GM12878 (cell line): ENCODE measurements at regions not wholly inside any gene's neighbourhood (a gene's known extent, or its start where the extent isn't known, plus 50 kb on each side); places are given as distances from the start of the nearest gene placed in this dataset.

ENCODE experiments used
- ATAC-seq: fragments of 200-7000 bp; cut with Tn5 transposase; 3 replicates; pipeline ENCODE4 v1.9.1; 2020; ENCODE audit warnings: mild to moderate bottlenecking, moderate library complexity
- BruUV-seq: library from RNA; stranded (reverse); fragments of 400-500 nt; replicated peaks from 2 replicates; lab custom pipeline; 2021; lab: Mats Ljungman, UMichigan
- CTCF ChIA-PET: fragments of 300-600 bp; sonication (Branson Sonifier 250); formaldehyde crosslinking; extraction: SDS; loops from one replicate; lab custom pipeline; 2021; ENCODE audit warnings: inconsistent platforms; lab: Yijun Ruan, JAX
- POLR2A ChIA-PET: fragments of 350-600 bp; formaldehyde crosslinking; extraction: SDS; loops from one replicate; lab custom pipeline; 2021; ENCODE audit warnings: inconsistent platforms; lab: Charles Lee
- RAD21 ChIA-PET: fragments of 300-600 bp; sonication (Branson Sonifier 250); formaldehyde crosslinking; loops from one replicate; lab custom pipeline; 2023; ENCODE audit warnings: antibody characterized with exemption; ENCODE audit not compliant: unreplicated experiment; lab: Charles Lee
- SMC1A ChIA-PET: fragments of 300-600 bp; sonication (Branson Sonifier 250); formaldehyde crosslinking; loops from one replicate; lab custom pipeline; 2023; ENCODE audit not compliant: unreplicated experiment, uncharacterized antibody; lab: Charles Lee
- DNase-seq: peaks from one replicate; pipeline ENCODE4 v3.0.0-alpha.2; 2011; ENCODE audit warnings: low read depth, low spot score
- FAIRE-seq: peaks from 3 replicates; lab custom pipeline; 2011; peaks lifted over from hg19 to GRCh38; lab: Jason Lieb, UNC
- H2AFZ ChIP-seq: 2 replicates; pipeline ENCODE4 v1.6.0; 2011; ENCODE audit warnings: low read depth, low read length, control low read depth; ENCODE audit not compliant: control insufficient read depth
- H3K27ac ChIP-seq: 2 replicates; pipeline ENCODE4 v1.5.1; 2011; ENCODE audit warnings: control low read depth; ENCODE audit not compliant: control insufficient read depth, insufficient read depth
- H3K27me3 ChIP-seq, 2 experiments: replicated peaks in 1 of 2; 2 replicates each; pipeline versions ENCODE4 v1.6.0 to v1.6.1; 2011; ENCODE audit warnings: low read length in 1 of 2; ENCODE audit not compliant: control insufficient read depth in 2 of 2, insufficient read depth in 2 of 2
- H3K36me3 ChIP-seq, 2 experiments: 2 replicates each; pipeline ENCODE4 v1.5.1; 2011; ENCODE audit warnings: low read length in 1 of 2; ENCODE audit not compliant: control insufficient read depth in 2 of 2, insufficient read depth in 2 of 2
- H3K4me1 ChIP-seq: 2 replicates; pipeline ENCODE4 v1.6.1; 2011; ENCODE audit warnings: mild to moderate bottlenecking, low read length, moderate library complexity, mixed read lengths; ENCODE audit not compliant: control insufficient read depth, insufficient read depth
- H3K4me2 ChIP-seq: 2 replicates; pipeline ENCODE4 v1.6.0; 2011; ENCODE audit warnings: control low read depth; ENCODE audit not compliant: control insufficient read depth, insufficient read depth
- H3K4me3 ChIP-seq: fragments of 200-600 bp; sonication (generic); 2 replicates; pipeline ENCODE4 v1.5.1; 2016
- H3K79me2 ChIP-seq: 2 replicates; pipeline ENCODE4 v1.6.0; 2011; ENCODE audit warnings: low read length; ENCODE audit not compliant: control insufficient read depth, insufficient read depth
- H3K9ac ChIP-seq: 2 replicates; pipeline ENCODE4 v1.8.0; 2011; ENCODE audit warnings: low read length, control low read depth, mixed read lengths; ENCODE audit not compliant: control insufficient read depth, insufficient read depth
- H3K9me3 ChIP-seq: replicated peaks from 3 replicates; pipeline ENCODE4 v1.5.1; 2011; ENCODE audit warnings: mild to moderate bottlenecking, low read length; ENCODE audit not compliant: control insufficient read depth, insufficient read depth
- H4K20me1 ChIP-seq: 2 replicates; pipeline ENCODE4 v1.6.0; 2011; ENCODE audit not compliant: control insufficient read depth, insufficient read depth
- ASH2L ChIP-seq: fragments of 300-600, 200-600 bp; sonication (generic); IDR thresholded peaks from 2 replicates; pipeline ENCODE4 v1.6.1; 2017; ENCODE audit warnings: low read depth, mild to moderate bottlenecking, borderline replicate concordance
- BMI1 ChIP-seq: fragments of 450-650 bp; IDR thresholded peaks from 2 replicates; pipeline ENCODE4 v1.6.1; 2016; ENCODE audit warnings: mild to moderate bottlenecking, moderate library complexity, borderline replicate concordance
- BRCA1 ChIP-seq: IDR thresholded peaks from 2 replicates; pipeline ENCODE4 v1.6.1; 2011; ENCODE audit warnings: low read depth, low read length, improper control_type of control experiment
- GABPA ChIP-seq: IDR thresholded peaks from 2 replicates; pipeline ENCODE4 v1.6.1; 2014; ENCODE audit warnings: antibody characterized with exemption, low read depth, mild to moderate bottlenecking, inconsistent platforms
- KAT2A ChIP-seq: conservative IDR thresholded peaks from 2 replicates; pipeline ENCODE4 v1.6.1; 2011; ENCODE audit warnings: low read depth, low read length; ENCODE audit not compliant: control insufficient read depth
- KDM1A ChIP-seq: fragments of 200-600 bp; sonication (generic); IDR thresholded peaks from 2 replicates; pipeline ENCODE4 v1.6.1; 2016; ENCODE audit warnings: borderline replicate concordance
- NR2C1 ChIP-seq: fragments of 450-650 bp; IDR thresholded peaks from 2 replicates; pipeline ENCODE4 v1.6.1; 2017; ENCODE audit warnings: antibody characterized with exemption, mild to moderate bottlenecking, moderate library complexity
- PKNOX1 ChIP-seq: fragments of 450-650 bp; IDR thresholded peaks from 2 replicates; pipeline ENCODE4 v1.6.1; 2016; ENCODE audit warnings: mild to moderate bottlenecking
- SMAD5 ChIP-seq: IDR thresholded peaks from 2 replicates; pipeline ENCODE4 v1.6.1; 2016; ENCODE audit warnings: antibody characterized with exemption, low read depth
- STAT3 ChIP-seq: IDR thresholded peaks from 2 replicates; pipeline ENCODE4 v1.6.1; 2011; ENCODE audit warnings: low read depth, low read length, improper control_type of control experiment
- YBX1 ChIP-seq: fragments of 450-650 bp; IDR thresholded peaks from 2 replicates; pipeline ENCODE4 v1.6.1; 2016; ENCODE audit warnings: antibody characterized with exemption
- ZNF217 ChIP-seq: fragments of 450-650 bp; IDR thresholded peaks from 2 replicates; pipeline ENCODE4 v1.6.1; 2017; ENCODE audit warnings: antibody characterized with exemption, mild to moderate bottlenecking
- WGBS: methylation state at CpG from one replicate; pipeline ENCODE4 v1.1.6; 2016; ENCODE audit warnings: low lambda C conversion rate; ENCODE audit not compliant: insufficient replicate concordance, insufficient coverage; ENCODE audit errors: missing lambda C conversion rate; 5-methylcytosine and 5-hydroxymethylcytosine counted together
- in situ Hi-C: fragments of 300-500 bp; cut with MboI; formaldehyde crosslinking; loops from 9 replicates; pipeline ENCODE4 v1.14.3; 2018; ENCODE audit warnings: mixed read lengths
- intact Hi-C: fragments of 100-400 bp; cut with micrococcal nuclease; formaldehyde crosslinking; loops from one replicate; pipeline ENCODE4 v1.14.2; 2022; ENCODE audit not compliant: unreplicated experiment
- TF ChIP-seq, protein P1 (sequence below): fragments of 450-650 bp; conservative IDR thresholded peaks from 2 replicates; pipeline ENCODE4 v1.6.1; 2017; ENCODE audit warnings: mild to moderate bottlenecking, moderate library complexity

GRCh38 chr9:135402048-135402738 is 77.4 kb upstream of the PPP1R26 start (continued):
- TF ChIP-seq, protein P1, sequence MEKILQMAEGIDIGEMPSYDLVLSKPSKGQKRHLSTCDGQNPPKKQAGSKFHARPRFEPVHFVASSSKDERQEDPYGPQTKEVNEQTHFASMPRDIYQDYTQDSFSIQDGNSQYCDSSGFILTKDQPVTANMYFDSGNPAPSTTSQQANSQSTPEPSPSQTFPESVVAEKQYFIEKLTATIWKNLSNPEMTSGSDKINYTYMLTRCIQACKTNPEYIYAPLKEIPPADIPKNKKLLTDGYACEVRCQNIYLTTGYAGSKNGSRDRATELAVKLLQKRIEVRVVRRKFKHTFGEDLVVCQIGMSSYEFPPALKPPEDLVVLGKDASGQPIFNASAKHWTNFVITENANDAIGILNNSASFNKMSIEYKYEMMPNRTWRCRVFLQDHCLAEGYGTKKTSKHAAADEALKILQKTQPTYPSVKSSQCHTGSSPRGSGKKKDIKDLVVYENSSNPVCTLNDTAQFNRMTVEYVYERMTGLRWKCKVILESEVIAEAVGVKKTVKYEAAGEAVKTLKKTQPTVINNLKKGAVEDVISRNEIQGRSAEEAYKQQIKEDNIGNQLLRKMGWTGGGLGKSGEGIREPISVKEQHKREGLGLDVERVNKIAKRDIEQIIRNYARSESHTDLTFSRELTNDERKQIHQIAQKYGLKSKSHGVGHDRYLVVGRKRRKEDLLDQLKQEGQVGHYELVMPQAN, result no peak
- TF ChIP-seq KDM1A (no peak), STAT3 (no peak), NR2C1 (no peak), KAT2A (no peak), BRCA1 (no peak), YBX1 (no peak)

DNA sequence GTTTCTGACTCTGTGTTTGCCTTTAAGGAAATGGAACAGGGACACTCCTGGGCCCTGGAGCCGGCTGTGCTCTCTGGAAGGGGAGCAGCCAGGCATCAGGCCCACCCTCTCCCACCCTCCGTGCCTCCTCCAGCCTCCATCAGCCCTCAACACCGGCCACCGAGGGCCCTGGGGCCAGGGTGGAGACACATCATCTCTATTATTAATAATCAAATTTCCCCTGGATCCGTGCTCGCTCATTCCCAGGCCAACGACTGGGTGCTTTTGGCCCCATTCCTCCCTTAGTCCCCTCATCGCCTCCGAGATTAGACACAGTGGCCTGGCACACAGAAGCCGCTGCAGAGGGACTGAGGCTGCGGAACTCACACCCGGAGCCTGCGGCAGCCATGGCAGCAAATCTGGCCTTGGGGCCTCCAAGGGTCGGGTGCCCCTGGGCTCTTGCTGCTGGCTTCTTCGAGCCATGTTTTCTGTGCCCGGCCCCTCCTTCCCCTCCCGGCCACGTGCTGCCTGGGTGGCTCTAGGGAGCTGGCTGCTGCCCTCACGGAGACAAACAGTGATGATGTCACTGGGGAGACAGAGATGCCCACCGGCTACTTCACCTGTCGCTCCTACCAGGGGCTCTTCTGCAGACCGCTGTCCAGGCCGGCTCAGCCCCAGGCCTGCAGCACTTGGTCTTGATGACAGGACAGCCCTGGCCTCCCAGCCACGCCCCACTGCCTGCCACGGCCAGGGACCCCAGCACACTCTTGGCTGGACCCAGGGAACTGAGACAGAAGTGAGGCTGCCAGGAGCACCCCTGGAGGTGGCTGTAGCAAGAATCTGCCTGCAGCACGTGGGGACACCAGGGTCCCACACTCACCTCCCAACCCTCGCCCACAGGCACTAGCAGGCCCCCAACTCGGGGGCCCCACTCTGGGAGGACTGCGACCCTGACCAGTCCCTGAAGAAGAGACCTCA is 76.6 kb upstream of the PPP1R26 start:
- RAD21 ChIA-PET, result no interaction called here
- BruUV-seq, result no TSS peak
- H3K9me3 ChIP-seq, result no peaks in the 10 kb centered on the region
- H4K20me1 ChIP-seq, result no peaks in the 10 kb centered on the region
- H3K4me2 ChIP-seq, result no peak overlapping the region
- FAIRE-seq, result no peak
- no peaks in the 10 kb centered on the region for H3K36me3 ChIP-seq
- ATAC-seq, result no peak
- no peak overlapping the region for H3K27ac ChIP-seq
- 15% methylated on average over 27 of the region's 29 CpGs for WGBS
- no peaks in the 10 kb centered on the region; a peak in 1 of 4 replicates for H3K27me3 ChIP-seq
- POLR2A ChIA-PET, result no interaction called here
- H3K4me1 ChIP-seq, result no peaks in the 10 kb centered on the region
- no peak overlapping the region for H2AFZ ChIP-seq
- no peak overlapping the region for H3K4me3 ChIP-seq
- no peak for TF ChIP-seq ASH2L
- no peak for TF ChIP-seq SMAD5
- TF ChIP-seq ZNF217, result no peak
- TF ChIP-seq PKNOX1, result no peak
- no peak for TF ChIP-seq GABPA
- no peak for TF ChIP-seq BMI1
- no peak for TF ChIP-seq KDM1A
- H3K79me2 ChIP-seq, result no peaks in the 10 kb centered on the region
- CTCF ChIA-PET, result interaction anchor here (1.3 kb wide), 1 partner anchor 7 kb away, joined by 3 read pairs; no protein-coding TSS in a partner anchor
- SMC1A ChIA-PET, result no interaction called here
- DNase-seq, result no peak
- no peak overlapping the region for H3K9ac ChIP-seq
- in situ Hi-C loops (no loop called here), intact Hi-C loops (no loop called here)
